Smooth muscle cell (in vitro differentiated cells): ENCODE measurements at regions not wholly inside any gene's neighbourhood (a gene's known extent, or its start where the extent isn't known, plus 50 kb on each side); places are given as distances from the start of the nearest gene placed in this dataset.
A peak's percentile ranks its signal among the peaks of the same experiment; 100 is the strongest.

ENCODE experiments used
- DNase-seq: peaks from one replicate; lab custom pipeline; 2025; ENCODE audit not compliant: unreplicated experiment; lab: John Stamatoyannopoulos, UW
- H2AFZ ChIP-seq: fragments of 200-600 bp; sonication (generic); 2 replicates; pipeline ENCODE4 v1.6.0; 2016; ENCODE audit warnings: antibody characterized with exemption, low read depth, mild to moderate bottlenecking
- H3F3A ChIP-seq: fragments of 200-600 bp; sonication (generic); 2 replicates; pipeline ENCODE4 v1.6.0; 2017; ENCODE audit warnings: antibody characterized with exemption, low read depth
- H3K27ac ChIP-seq: fragments of 200-600 bp; sonication (generic); 2 replicates; pipeline ENCODE4 v1.5.1; 2016; ENCODE audit warnings: low read depth, mild to moderate bottlenecking
- H3K27me3 ChIP-seq: fragments of 200-600 bp; sonication (generic); 2 replicates; pipeline ENCODE4 v1.6.1; 2016; ENCODE audit warnings: low read depth, mild to moderate bottlenecking
- H3K36me3 ChIP-seq: fragments of 200-600 bp; sonication (generic); 2 replicates; pipeline ENCODE4 v1.5.1; 2016; ENCODE audit warnings: low read depth
- H3K4me1 ChIP-seq: fragments of 200-600 bp; sonication (generic); 2 replicates; pipeline ENCODE4 v1.5.1; 2016; ENCODE audit warnings: low read depth
- H3K4me2 ChIP-seq: fragments of 200-600 bp; sonication (generic); 2 replicates; pipeline ENCODE4 v1.6.0; 2016; ENCODE audit warnings: mild to moderate bottlenecking
- H3K4me3 ChIP-seq: fragments of 200-600 bp; sonication (generic); 2 replicates; pipeline ENCODE4 v1.5.1; 2016; ENCODE audit warnings: mild to moderate bottlenecking
- H3K79me2 ChIP-seq: fragments of 200-600 bp; sonication (generic); 2 replicates; pipeline ENCODE4 v1.6.0; 2016; ENCODE audit warnings: low read depth, mild to moderate bottlenecking
- H3K9ac ChIP-seq: fragments of 200-600 bp; sonication (generic); 2 replicates; pipeline ENCODE4 v1.6.0; 2016; ENCODE audit warnings: low read depth
- H3K9me3 ChIP-seq: fragments of 200-600 bp; sonication (generic); replicated peaks from 2 replicates; pipeline ENCODE4 v1.5.1; 2016; ENCODE audit warnings: low read depth
- H4K20me1 ChIP-seq: fragments of 200-600 bp; sonication (generic); 2 replicates; pipeline ENCODE4 v1.6.0; 2016; ENCODE audit warnings: low read depth
- CTCF ChIP-seq: fragments of 200-600 bp; sonication (generic); IDR thresholded peaks from 2 replicates; pipeline ENCODE4 v1.5.1; 2017; ENCODE audit warnings: borderline replicate concordance, mild to moderate bottlenecking, antibody characterized with exemption; ENCODE audit not compliant: insufficient read depth, poor library complexity, severe bottlenecking
- WGBS: methylation state at CpG from one replicate; pipeline ENCODE4 v1.1.7; 2016; ENCODE audit warnings: low lambda C conversion rate; 5-methylcytosine and 5-hydroxymethylcytosine counted together

GRCh38 chr20:33908336-33908735 lies 85.4 kb upstream of the RALY start:
- H3K27me3 ChIP-seq: no peaks in the 10 kb centered on the region
- H4K20me1 ChIP-seq: no peaks in the 10 kb centered on the region
- no peak overlapping the region for H3K4me3 ChIP-seq
- H3K4me1 ChIP-seq: peaks cover 18% of the 10 kb centered on the region
- no peaks in the 10 kb centered on the region for H3K36me3 ChIP-seq
- no peak for DNase-seq
- TF ChIP-seq CTCF: no peak
- no peaks in the 10 kb centered on the region for H3K79me2 ChIP-seq
- no peaks in the 10 kb centered on the region for H3K9me3 ChIP-seq
- peaks cover 5% of the 10 kb centered on the region for H3F3A ChIP-seq
- whole genome bisulfite sequencing: 5% methylated on average over 6 of the region's 6 CpGs
- no peak overlapping the region for H3K27ac ChIP-seq
- H2AFZ ChIP-seq: no peak overlapping the region
- no peak overlapping the region for H3K9ac ChIP-seq
- H3K4me2 ChIP-seq: no peak overlapping the region

GRCh38 chr20:33908868-33909267 lies 84.8 kb upstream of the RALY start:
- no peak overlapping the region for H2AFZ ChIP-seq

GRCh38 chr20:33909331-33909921 lies 84.3 kb upstream of the RALY start:
- H3K4me2 ChIP-seq: peak overlapping the region; percentile 36
- no peaks in the 10 kb centered on the region for H3K79me2 ChIP-seq
- no peak overlapping the region for H2AFZ ChIP-seq
- no peak for TF ChIP-seq CTCF
- 65% methylated on average over 6 of the region's 6 CpGs for WGBS
- H3K27me3 ChIP-seq: no peaks in the 10 kb centered on the region
- H3K36me3 ChIP-seq: no peaks in the 10 kb centered on the region
- no peak overlapping the region for H3K9ac ChIP-seq
- H3F3A ChIP-seq: peaks cover 5% of the 10 kb centered on the region
- H3K4me1 ChIP-seq: peaks cover 18% of the 10 kb centered on the region
- no peak overlapping the region for H3K4me3 ChIP-seq
- H4K20me1 ChIP-seq: no peaks in the 10 kb centered on the region
- no peak for DNase-seq
- no peak overlapping the region for H3K27ac ChIP-seq
- H3K9me3 ChIP-seq: no peaks in the 10 kb centered on the region

More at GRCh38 chr20:33908868-33909267, 84.8 kb upstream of the RALY start:
- H3F3A ChIP-seq: peaks cover 5% of the 10 kb centered on the region
- H3K36me3 ChIP-seq: no peaks in the 10 kb centered on the region
- DNase-seq: no peak
- H3K9me3 ChIP-seq: no peaks in the 10 kb centered on the region
- no peak overlapping the region for H3K4me3 ChIP-seq
- peaks cover 18% of the 10 kb centered on the region for H3K4me1 ChIP-seq
- H3K4me2 ChIP-seq: peak overlapping the region; percentile 36
- no peaks in the 10 kb centered on the region for H3K79me2 ChIP-seq
- H4K20me1 ChIP-seq: no peaks in the 10 kb centered on the region
- H3K27ac ChIP-seq: no peak overlapping the region
- WGBS: 98% methylated on average over 6 of the region's 6 CpGs
- no peak for TF ChIP-seq CTCF
- no peak overlapping the region for H3K9ac ChIP-seq
- H3K27me3 ChIP-seq: no peaks in the 10 kb centered on the region

GRCh38 chr20:33910056-33910455 lies 83.7 kb upstream of the RALY start:
- Histone ChIP-seq H3K4me1 (peaks cover 18% of the 10 kb centered on the region), H3K4me2 (peak overlapping the region; percentile 36), H3K27ac (no peak overlapping the region), H3K4me3 (no peak overlapping the region), H4K20me1 (no peaks in the 10 kb centered on the region), H3K9me3 (no peaks in the 10 kb centered on the region), H3K9ac (no peak overlapping the region), H3K36me3 (no peaks in the 10 kb centered on the region), H2AFZ (no peak overlapping the region), H3K27me3 (no peaks in the 10 kb centered on the region), H3F3A (peaks cover 5% of the 10 kb centered on the region), H3K79me2 (no peaks in the 10 kb centered on the region)
- WGBS: 95% methylated on average over 2 of the region's 2 CpGs
- TF ChIP-seq CTCF: no peak
- no peak for DNase-seq
